ENCODE measurements at regions not wholly inside any gene's neighbourhood (a gene's known extent, or its start where the extent isn't known, plus 50 kb on each side); places are given as distances from the start of the nearest gene placed in this dataset.

GRCh38 chr10:53115660-53116059 is 343.1 kb upstream of the MBL2 start:
- TF ChIP-seq CTCF (IDR thresholded peaks at IDR 0.05; ENCODE audit: insufficient read depth, low read length, poor library complexity, severe bottlenecking) (no peak), EZH2phosphoT487 (conservative IDR thresholded peaks at IDR 0.05; ENCODE audit: low read length) (no peak)

Data from SU-DHL-6 (cell line).